ENCODE measurements at regions not wholly inside any gene's neighbourhood (a gene's known extent, or its start where the extent isn't known, plus 50 kb on each side); places are given as distances from the start of the nearest gene placed in this dataset.

DNA sequence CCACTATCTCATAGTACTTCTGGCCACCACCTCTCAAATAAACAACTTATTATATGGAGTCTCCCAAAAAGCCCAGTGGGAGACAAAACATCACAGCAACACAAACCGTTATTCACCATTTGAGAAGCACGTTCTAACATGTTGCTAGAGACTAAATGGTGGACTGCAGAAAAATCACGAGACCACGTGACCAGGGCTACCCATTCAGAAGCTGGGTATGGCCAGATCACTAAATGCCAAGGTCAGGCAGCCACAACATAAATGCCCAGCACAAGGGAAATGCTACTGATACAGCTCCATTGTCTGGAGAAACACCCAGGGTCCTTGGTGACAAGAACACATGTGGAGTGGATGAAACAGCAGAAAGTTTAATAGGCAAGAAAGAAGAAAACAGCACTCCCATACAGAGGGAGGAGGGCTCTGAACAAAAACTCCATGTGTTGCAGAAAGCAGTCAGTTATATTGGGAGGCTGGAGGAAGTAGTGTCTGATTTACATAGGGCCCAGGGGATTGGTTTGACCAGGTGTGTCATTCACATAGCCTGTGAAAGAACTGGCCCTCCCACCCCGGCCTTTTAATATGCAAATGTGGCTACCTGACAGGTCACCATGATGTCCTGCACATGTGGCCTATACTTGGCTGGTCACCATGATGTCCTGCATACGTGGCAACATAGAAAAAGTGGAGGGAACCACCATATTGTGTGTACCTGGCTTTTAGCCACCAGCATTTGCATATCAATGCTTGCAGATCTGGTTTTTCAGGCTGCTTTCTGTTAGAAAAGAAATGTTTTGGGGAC is 97.2 kb downstream of the TRIM36 start:
- Histone ChIP-seq H3K36me3 (ENCODE audit: insufficient read depth) (no peaks in the 10 kb centered on the region), H3K4me1 (ENCODE audit: insufficient read depth) (no peaks in the 10 kb centered on the region), H3K27ac (ENCODE audit: low read depth) (no peak overlapping the region), H3K4me3 (ENCODE audit: low read depth, low read length) (no peak overlapping the region)
- 78% methylated on average over 6 of the region's 6 CpGs for WGBS
- DNase-seq (ENCODE audit: extremely low spot score), result no peak

DNA sequence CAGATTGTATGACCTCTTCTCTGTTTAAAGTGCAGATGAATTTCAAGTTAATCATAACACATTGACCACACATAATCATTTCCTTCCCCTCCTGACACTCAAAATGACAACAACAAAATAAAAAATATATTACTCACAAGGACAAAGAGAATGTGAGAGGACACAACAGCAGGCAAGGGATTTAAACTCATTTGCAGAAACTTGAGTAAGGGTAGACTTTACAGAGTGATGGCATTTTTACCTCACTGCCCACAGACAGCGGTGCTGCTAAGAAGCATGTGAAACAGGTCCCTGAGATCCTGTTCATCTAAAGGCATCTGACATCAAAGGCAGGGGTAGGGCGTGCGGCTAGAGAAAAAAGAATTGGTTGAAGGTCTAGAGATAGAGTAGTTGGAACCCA is 99.0 kb downstream of the TRIM36 start:
- Histone ChIP-seq H3K4me1 (ENCODE audit: insufficient read depth) (no peaks in the 10 kb centered on the region), H3K4me3 (ENCODE audit: low read depth, low read length) (no peak overlapping the region), H3K36me3 (ENCODE audit: insufficient read depth) (no peaks in the 10 kb centered on the region), H3K27ac (ENCODE audit: low read depth) (no peak overlapping the region)
- DNase-seq (ENCODE audit: extremely low spot score), result no peak
- WGBS, result 63% methylated on average over 3 of the region's 3 CpGs

DNA sequence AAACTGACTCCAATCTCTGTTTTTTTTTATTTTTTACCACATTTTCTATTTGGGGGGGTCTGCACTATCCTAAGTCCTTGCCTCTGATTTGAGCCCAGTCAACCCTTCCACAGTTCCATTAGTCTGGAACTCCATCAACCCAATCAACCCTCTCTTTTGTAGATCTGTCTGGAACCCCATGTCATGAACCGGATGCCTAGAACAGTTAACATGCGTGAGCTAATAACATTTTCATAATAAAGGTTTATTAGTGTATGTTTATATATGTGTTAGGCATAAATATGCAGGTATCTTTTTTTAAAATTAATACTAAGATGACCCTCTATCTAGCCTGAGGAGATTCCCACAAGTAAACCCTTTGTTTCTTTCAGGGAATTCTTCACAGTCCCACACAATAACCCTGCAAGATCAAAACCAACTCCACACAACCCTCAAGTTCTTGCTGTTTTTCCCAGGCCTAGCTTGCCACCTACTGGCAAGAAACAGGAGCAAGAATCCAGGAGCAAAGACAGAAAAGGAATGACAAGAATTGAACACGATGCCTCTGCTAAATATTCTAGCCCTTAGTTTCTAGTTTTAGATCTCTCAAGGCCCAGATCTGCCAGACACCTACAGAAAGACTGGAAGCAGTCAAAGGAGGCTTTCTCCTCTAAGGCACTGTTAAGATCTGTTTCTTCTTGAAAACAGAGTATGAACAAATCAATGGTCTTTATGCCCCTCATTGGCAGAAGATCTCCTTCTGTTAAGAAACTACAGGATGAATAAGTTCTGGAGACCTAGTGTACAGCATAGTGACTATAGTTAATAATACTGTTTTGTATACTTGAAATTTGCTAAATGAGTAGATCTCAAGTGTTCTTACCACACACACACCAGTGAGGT is 100.4 kb downstream of the TRIM36 start:
- Histone ChIP-seq H3K27ac (ENCODE audit: low read depth) (no peak overlapping the region), H3K36me3 (ENCODE audit: insufficient read depth) (no peaks in the 10 kb centered on the region), H3K4me1 (ENCODE audit: insufficient read depth) (no peaks in the 10 kb centered on the region), H3K4me3 (ENCODE audit: low read depth, low read length) (no peak overlapping the region)
- WGBS, result 60% methylated on average over 3 of the region's 3 CpGs
- DNase-seq (ENCODE audit: extremely low spot score), result peak; percentile 10

DNA sequence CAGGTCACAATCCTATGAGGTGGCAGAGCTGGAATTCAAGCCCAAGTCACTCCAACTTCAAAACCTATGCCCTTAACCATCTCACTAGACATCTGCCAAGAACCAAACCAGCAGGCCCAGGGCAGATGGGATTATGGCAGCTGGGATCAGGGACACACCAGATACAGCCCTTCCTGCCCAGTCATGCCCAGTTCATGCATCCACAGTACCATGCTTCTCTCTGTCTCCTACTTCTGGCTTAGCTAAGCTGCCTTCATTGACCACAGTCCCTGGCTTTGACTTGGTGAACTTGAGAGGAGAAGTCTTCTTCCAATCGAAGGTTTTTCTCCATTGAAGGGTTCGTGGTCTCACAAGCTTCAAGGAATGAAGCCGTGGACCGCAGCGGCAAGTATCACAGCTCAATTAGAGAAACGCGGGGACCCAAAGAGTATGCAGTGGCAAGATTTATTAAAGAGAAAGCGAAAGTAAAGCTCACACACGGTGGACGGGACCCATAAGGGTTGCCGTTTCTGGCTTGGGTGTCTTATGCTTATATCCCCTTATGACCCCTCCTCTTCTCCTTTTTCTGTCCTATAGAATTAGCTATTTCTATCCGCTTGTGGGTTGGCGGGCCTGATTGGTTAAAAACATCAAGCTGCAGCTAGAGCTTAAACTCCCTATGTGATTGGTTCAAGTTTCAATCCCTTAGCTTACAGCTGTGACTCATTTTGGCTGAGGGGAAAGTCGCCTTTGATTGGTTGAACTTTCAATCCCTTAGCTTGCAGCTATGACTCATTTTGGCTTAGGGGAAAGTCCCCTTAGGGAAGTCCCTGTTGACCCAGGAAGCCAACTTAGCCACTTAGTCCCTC is 101.2 kb downstream of the TRIM36 start:
- no peaks in the 10 kb centered on the region for H3K36me3 ChIP-seq (ENCODE audit: insufficient read depth)
- H3K4me1 ChIP-seq (ENCODE audit: insufficient read depth), result no peaks in the 10 kb centered on the region
- WGBS, result 92% methylated on average over 14 of the region's 14 CpGs
- no peak overlapping the region for H3K4me3 ChIP-seq (ENCODE audit: low read depth, low read length)
- no peak for DNase-seq (ENCODE audit: extremely low spot score)
- H3K27ac ChIP-seq (ENCODE audit: low read depth), result no peak overlapping the region

DNA sequence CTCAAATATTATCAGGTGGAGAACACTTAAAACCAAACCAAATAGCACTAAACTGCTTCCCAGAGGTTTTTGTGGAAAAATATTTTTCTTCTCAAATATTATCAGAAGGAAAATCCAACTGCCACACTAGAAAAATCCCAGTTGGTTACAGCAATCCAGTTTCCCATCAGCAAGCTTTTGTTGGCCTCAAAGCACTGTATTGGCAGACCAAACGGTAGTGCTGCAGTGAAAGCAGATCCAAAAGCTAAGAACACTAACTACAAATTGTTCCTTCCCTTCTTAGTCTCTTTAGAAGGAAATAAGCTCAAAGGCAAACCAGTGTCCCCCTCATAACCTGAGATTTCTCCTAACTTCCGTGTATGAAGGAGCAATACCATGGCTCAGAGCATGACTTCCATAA is 105.3 kb downstream of the TRIM36 start:
- 45% methylated on average over 2 of the region's 2 CpGs for WGBS
- Histone ChIP-seq H3K36me3 (ENCODE audit: insufficient read depth) (no peaks in the 10 kb centered on the region), H3K4me1 (ENCODE audit: insufficient read depth) (no peaks in the 10 kb centered on the region), H3K27ac (ENCODE audit: low read depth) (no peak overlapping the region), H3K4me3 (ENCODE audit: low read depth, low read length) (no peak overlapping the region)
- DNase-seq (ENCODE audit: extremely low spot score), result no peak

DNA sequence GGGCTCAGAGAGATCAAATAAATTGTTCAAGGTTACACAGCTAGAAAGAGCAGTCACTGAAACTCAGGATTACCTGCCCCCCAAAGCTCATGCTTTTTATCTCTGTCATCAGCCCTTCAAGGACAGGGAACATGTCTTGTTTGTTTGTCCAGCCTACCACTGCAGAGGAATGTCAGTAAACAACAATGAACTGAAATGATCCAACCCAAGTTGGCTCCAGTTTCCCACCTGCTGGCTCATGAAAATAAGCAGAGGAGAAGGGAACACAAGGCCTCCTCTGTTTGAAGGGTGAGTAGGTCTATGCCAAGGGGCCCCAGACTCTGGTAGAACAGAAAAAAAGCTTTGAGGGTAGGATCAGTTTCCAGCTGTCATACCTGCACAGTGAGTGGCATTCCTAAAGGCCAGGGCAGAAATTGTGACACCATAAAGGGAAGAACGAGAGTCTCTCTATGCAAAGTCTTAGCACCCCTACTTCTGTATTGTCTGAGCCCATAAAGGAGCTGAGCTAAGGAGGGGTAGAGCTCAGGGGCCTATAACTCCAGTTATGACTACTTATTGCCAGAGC is 115.2 kb downstream of the TRIM36 start:
- Histone ChIP-seq H3K4me1 (ENCODE audit: insufficient read depth) (no peaks in the 10 kb centered on the region), H3K36me3 (ENCODE audit: insufficient read depth) (no peaks in the 10 kb centered on the region), H3K27ac (ENCODE audit: low read depth) (no peak overlapping the region), H3K4me3 (ENCODE audit: low read depth, low read length) (no peak overlapping the region)
- DNase-seq (ENCODE audit: extremely low spot score), result no peak
- WGBS, result 74% methylated on average over 1 of the region's 1 CpG

DNA sequence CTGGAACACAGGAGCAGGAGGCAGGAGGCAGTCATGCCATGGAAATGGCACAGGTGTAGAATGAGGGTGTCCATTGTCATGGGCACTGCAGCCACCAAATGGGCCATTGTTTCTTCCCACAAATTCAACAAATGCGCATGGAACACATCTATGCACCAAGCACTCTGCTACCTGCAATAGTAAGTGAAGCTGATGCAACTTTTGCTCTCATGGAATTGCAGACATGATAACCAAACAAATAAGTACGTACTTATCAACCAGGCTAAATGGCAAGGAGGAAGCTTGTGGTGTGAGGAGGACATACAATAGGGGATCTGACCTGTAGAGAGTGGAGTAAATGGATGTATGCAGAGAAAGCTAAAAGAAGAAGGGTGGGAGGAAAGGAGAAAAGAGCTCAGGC is 116.8 kb downstream of the TRIM36 start:
- H3K4me1 ChIP-seq (ENCODE audit: insufficient read depth), result no peaks in the 10 kb centered on the region
- whole genome bisulfite sequencing, result 90% methylated on average over 2 of the region's 2 CpGs
- no peaks in the 10 kb centered on the region for H3K36me3 ChIP-seq (ENCODE audit: insufficient read depth)
- DNase-seq (ENCODE audit: extremely low spot score), result no peak
- H3K4me3 ChIP-seq (ENCODE audit: low read depth, low read length), result no peak overlapping the region
- no peak overlapping the region for H3K27ac ChIP-seq (ENCODE audit: low read depth)

DNA sequence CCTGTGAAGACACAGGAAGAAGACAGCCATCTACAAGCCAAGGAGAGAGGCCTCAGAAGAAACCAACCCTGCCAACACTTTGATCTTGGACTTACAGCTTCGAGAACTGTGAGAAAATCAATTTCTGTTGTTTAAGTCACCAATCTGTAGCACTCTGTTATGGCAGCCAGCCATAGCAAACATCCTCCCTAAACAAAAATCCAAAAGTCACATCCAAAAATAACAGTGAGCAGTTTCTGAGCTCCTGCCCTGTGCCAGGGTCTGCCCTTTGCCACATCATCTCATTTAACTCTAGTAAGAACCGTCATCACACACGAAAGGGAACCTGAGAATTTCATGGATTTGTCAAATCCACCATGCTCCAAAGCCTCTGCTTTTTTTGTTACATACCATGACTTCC is 118.8 kb downstream of the TRIM36 start:
- Histone ChIP-seq H3K36me3 (ENCODE audit: insufficient read depth) (no peaks in the 10 kb centered on the region), H3K4me1 (ENCODE audit: insufficient read depth) (no peaks in the 10 kb centered on the region), H3K4me3 (ENCODE audit: low read depth, low read length) (no peak overlapping the region), H3K27ac (ENCODE audit: low read depth) (no peak overlapping the region)
- 58% methylated on average over 3 of the region's 3 CpGs for WGBS
- no peak for DNase-seq (ENCODE audit: extremely low spot score)

DNA sequence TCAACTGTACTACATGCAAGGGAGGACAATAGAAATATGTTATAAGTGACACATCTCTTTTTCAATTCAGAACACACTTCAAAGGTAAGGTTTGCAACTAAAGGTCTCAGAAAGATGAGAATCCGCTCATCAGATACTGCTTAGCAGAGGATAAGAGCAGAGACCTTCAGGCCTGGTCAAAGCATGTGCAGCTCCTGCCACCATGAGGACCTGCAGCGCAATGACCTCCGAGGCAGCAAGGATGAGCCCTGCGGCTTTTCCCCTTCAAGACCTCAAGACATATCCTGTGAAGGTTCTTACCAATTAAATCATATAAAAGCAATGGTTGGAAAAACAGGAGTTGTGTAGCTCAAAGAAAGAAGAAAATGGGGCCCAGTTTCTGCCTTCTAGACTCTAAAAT is 135.8 kb downstream of the TRIM36 start:
- Histone ChIP-seq H3K36me3 (ENCODE audit: insufficient read depth) (no peaks in the 10 kb centered on the region), H3K27ac (ENCODE audit: low read depth) (no peak overlapping the region), H3K4me3 (ENCODE audit: low read depth, low read length) (no peak overlapping the region), H3K4me1 (ENCODE audit: insufficient read depth) (no peaks in the 10 kb centered on the region)
- DNase-seq (ENCODE audit: extremely low spot score), result no peak
- 51% methylated on average over 4 of the region's 4 CpGs for WGBS

DNA sequence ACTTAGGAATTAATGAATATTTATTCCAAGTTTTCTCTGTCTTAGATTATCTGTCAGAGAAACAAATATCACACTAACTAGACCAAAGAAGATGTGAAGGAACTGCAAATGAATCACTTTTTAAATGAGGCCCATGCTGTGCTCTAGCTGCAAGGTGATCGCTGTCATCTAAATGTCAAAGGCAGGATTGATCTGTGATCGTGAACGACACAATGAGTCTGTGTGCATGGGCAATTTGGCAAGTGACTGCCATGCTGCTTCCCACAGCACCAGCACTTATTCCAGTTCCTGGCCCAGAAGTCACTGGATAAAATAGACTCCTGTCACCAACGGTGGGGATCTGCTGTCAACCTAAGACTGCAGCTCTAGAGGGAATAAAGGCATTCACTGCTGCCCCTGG is 141.2 kb downstream of the TRIM36 start:
- 70% methylated on average over 4 of the region's 4 CpGs for WGBS
- DNase-seq (ENCODE audit: extremely low spot score), result no peak
- Histone ChIP-seq H3K4me1 (ENCODE audit: insufficient read depth) (no peaks in the 10 kb centered on the region), H3K4me3 (ENCODE audit: low read depth, low read length) (no peak overlapping the region), H3K27ac (ENCODE audit: low read depth) (no peak overlapping the region), H3K36me3 (ENCODE audit: insufficient read depth) (no peaks in the 10 kb centered on the region)

DNA sequence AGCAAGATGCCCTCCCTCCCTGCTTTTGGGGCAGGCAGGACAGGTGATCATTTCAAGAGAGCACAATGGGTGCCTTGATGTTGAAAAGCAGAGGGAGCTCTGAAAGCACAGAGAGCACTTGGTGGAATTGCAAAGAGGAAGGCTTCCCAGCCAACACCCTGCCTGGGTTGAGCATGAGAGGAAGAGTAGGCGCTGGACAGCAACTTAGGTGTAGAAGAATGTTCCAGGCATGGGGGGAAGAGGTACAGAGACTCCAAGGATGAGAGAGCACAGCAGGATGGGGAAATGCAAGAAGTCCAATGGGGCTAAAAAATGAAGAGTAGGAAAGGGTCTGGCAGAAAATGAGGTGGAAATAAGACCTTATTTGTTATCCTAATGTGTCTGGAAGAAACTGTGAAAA is 144.8 kb downstream of the TRIM36 start:
- no peak overlapping the region for H3K4me3 ChIP-seq (ENCODE audit: low read depth, low read length)
- H3K36me3 ChIP-seq (ENCODE audit: insufficient read depth), result no peaks in the 10 kb centered on the region
- 80% methylated on average over 1 of the region's 1 CpG for WGBS
- no peak overlapping the region for H3K27ac ChIP-seq (ENCODE audit: low read depth)
- no peaks in the 10 kb centered on the region for H3K4me1 ChIP-seq (ENCODE audit: insufficient read depth)
- DNase-seq (ENCODE audit: extremely low spot score), result no peak

DNA sequence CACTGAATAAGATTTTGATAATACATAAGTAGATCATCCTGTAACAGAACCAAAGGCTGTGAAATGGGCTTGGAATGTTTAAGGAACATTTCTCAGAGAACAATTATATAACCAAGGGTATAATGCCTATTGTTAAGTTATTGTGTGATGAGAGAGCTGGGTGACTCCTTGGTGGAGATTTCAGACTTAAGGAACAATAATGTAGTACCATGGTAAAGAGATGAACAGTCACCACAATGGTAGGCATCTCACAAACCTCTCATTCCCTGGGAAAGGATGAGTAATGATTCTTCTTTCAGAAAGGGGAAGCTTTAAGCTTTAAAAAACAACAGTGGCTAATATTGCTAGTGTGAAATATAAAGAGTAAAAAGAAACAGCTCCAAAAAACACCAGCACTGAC is 147.4 kb downstream of the TRIM36 start:
- DNase-seq (ENCODE audit: extremely low spot score), result no peak
- H3K27ac ChIP-seq (ENCODE audit: low read depth), result no peak overlapping the region
- H3K36me3 ChIP-seq (ENCODE audit: insufficient read depth), result no peaks in the 10 kb centered on the region
- H3K4me3 ChIP-seq (ENCODE audit: low read depth, low read length), result no peak overlapping the region
- H3K4me1 ChIP-seq (ENCODE audit: insufficient read depth), result no peaks in the 10 kb centered on the region

DNA sequence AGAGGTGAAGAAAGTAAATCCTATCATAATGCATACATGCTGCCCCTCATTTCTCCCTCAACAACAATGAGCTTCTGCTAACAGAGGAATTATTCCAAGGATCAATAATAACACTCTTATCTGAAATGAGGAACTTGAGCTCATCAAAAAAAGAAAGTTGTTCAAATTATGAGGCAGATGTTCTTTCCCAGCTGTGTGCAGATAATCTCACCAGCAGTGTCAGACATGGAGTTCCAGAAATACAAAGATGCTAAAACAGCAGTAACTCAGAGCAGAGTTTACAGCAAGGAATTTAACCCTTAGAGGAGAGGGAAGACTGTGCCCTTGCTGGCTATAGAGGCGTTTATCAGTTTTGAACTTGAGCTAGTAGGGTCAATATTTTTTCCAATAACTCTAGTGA is 153.1 kb downstream of the TRIM36 start:
- H3K4me3 ChIP-seq (ENCODE audit: low read depth, low read length), result no peak overlapping the region
- 45% methylated on average over 1 of the region's 1 CpG for WGBS
- H3K27ac ChIP-seq (ENCODE audit: low read depth), result no peak overlapping the region
- H3K36me3 ChIP-seq (ENCODE audit: insufficient read depth), result no peaks in the 10 kb centered on the region
- no peak for DNase-seq (ENCODE audit: extremely low spot score)
- no peaks in the 10 kb centered on the region for H3K4me1 ChIP-seq (ENCODE audit: insufficient read depth)

Measured in urinary bladder (tissue), 3 donors.